MM.1S (cell line): ENCODE measurements at regions not wholly inside any gene's neighbourhood (a gene's known extent, or its start where the extent isn't known, plus 50 kb on each side); places are given as distances from the start of the nearest gene placed in this dataset.

Source experiments
- DNase-seq: peaks from one replicate; pipeline ENCODE4 v3.0.0-alpha.2; 2015
- H2AFZ ChIP-seq: fragments of 300-600 bp; sonication (generic); 2 replicates; pipeline ENCODE4 v1.6.0; 2016; ENCODE audit warnings: antibody characterized with exemption, low read length
- H3F3A ChIP-seq: fragments of 300-600 bp; sonication (generic); 2 replicates; pipeline ENCODE4 v1.6.1; 2016; ENCODE audit warnings: mild to moderate bottlenecking, antibody characterized with exemption, low read length, moderate library complexity, mixed read lengths; ENCODE audit not compliant: insufficient read depth
- H3K27ac ChIP-seq: fragments of 300-600 bp; sonication (generic); 2 replicates; pipeline ENCODE4 v1.5.1; 2016; ENCODE audit warnings: mild to moderate bottlenecking, low read length
- H3K27me3 ChIP-seq: fragments of 300-600 bp; sonication (generic); replicated peaks from 2 replicates; pipeline ENCODE4 v1.6.0; 2016; ENCODE audit warnings: low read length; ENCODE audit not compliant: insufficient read depth
- H3K36me3 ChIP-seq: fragments of 300-600 bp; sonication (generic); replicated peaks from 2 replicates; pipeline ENCODE4 v1.6.1; 2016; ENCODE audit warnings: mild to moderate bottlenecking, low read length, mixed read lengths; ENCODE audit not compliant: insufficient read depth
- H3K4me1 ChIP-seq: fragments of 300-600 bp; sonication (generic); 2 replicates; pipeline ENCODE4 v1.6.1; 2016; ENCODE audit warnings: low read length, mixed read lengths
- H3K4me2 ChIP-seq: fragments of 300-600 bp; sonication (generic); 2 replicates; pipeline ENCODE4 v1.6.0; 2016; ENCODE audit warnings: low read depth, low read length
- H3K4me3 ChIP-seq: fragments of 300-600 bp; sonication (generic); 2 replicates; pipeline ENCODE4 v1.5.1; 2016; ENCODE audit warnings: low read length, mixed read lengths
- H3K79me2 ChIP-seq: fragments of 300-600 bp; sonication (generic); 2 replicates; pipeline ENCODE4 v1.6.1; 2016; ENCODE audit warnings: mixed run types, low read length, mixed read lengths
- H3K9ac ChIP-seq: fragments of 300-600 bp; sonication (generic); 2 replicates; pipeline ENCODE4 v1.6.1; 2016; ENCODE audit warnings: low read length, mixed read lengths
- H3K9me2 ChIP-seq: fragments of 300-600 bp; sonication (generic); replicated peaks from 2 replicates; pipeline ENCODE4 v1.6.1; 2016; ENCODE audit warnings: mild to moderate bottlenecking, low read length, mixed read lengths; ENCODE audit not compliant: insufficient read depth
- H3K9me3 ChIP-seq: fragments of 300-600 bp; sonication (generic); replicated peaks from 2 replicates; pipeline ENCODE4 v1.6.1; 2016; ENCODE audit warnings: mild to moderate bottlenecking, low read length, mixed read lengths; ENCODE audit not compliant: insufficient read depth
- H4K20me1 ChIP-seq: fragments of 300-600 bp; sonication (generic); 2 replicates; pipeline ENCODE4 v1.6.1; 2016; ENCODE audit warnings: mild to moderate bottlenecking, low read length, moderate library complexity, mixed read lengths; ENCODE audit not compliant: insufficient read depth
- CTCF ChIP-seq: fragments of 300-600 bp; sonication (generic); IDR thresholded peaks from 2 replicates; pipeline ENCODE4 v1.5.1; 2016; ENCODE audit warnings: antibody characterized with exemption, low read length, mixed read lengths
- EZH2 ChIP-seq: fragments of 300-600 bp; sonication (generic); optimal IDR thresholded peaks from 2 replicates; pipeline ENCODE3; 2017; ENCODE audit warnings: low read depth, mild to moderate bottlenecking, antibody characterized with exemption, low read length, mixed read lengths
- EZH2phosphoT487 ChIP-seq: fragments of 300-600 bp; sonication (generic); IDR thresholded peaks from 2 replicates; pipeline ENCODE4 v1.6.1; 2018; ENCODE audit warnings: antibody characterized with exemption, low read length

DNA sequence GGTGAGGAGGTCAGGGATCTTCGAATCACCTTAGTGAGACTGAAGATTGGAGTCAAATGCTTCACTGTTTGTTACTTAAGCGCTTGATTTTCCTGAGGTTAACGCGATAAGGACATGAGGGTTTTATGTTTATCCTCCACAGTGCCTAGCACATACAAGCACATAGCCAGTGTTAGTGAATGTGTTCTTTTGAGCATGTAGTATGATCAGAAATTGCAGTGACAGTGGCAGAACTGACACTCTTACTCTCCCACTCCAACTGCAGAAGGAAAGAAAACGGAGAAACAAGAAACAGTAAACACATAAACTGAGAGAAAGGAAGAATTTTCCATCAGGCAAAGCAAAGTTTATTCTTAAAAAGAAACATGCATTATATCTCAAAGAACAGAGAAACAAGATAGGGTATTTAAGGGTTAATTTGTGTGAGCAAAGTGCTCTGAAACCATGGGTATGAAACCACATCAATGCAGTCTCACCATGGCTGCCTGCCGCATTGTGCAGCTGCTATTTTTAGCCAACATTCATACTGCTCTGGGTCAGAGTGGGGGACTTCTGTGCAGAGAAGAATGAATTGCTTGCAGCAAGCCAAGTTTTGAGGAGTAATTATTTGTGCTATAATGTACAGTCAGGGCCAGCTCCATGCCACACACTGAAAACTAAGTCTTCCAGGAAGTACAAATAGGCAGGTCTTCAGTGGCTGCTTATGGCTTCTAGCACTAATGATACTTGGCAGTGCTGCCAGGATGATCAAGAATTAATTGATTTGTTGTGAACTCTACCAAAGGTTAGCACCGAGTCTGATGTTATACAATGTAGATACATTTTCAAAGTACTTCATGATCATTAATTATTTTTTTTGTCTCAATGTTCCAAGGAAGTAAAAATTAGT, 152.0 kb downstream of the MACC1 start:
- H3K4me2 ChIP-seq = peak overlapping the region; percentile 71
- peak; percentile 96 for DNase-seq

DNA sequence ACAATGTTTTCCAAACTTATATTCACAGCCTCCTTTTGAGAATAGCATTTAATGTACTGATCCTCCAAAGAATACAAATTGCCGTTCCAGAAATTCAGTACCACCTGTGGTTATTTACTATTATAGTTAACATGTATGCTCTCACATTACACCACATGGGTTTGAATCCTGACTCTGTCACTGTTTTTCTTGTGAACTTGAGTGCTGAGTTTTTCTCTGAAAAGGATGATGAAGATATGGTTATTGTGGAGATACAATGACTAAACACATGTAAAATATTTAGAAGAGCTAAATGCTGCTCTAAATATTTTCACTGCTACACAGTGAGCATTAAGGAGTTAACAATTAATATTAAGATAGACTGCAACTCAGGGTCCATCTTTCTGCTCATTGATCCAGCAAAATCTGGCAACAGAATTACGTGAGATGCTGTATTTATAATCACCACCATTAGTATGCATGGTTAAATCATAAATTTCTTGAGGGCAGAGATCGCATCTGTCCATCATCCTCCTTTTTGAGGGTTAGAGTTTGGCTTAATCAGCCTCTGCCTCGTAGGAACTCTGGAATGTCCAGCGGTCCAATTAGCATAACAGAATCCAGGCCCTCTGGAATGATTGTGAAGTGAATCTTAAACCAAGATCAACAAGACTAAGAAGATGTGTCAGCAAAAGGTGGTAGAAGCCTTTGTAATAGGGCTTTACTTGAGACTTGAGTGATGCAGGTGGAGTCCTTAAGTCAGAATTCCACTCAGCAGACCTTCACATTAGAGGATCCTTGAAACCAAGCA, 152.8 kb downstream of the MACC1 start:
- Histone ChIP-seq H3K9me3 (no peaks in the 10 kb centered on the region), H4K20me1 (no peaks in the 10 kb centered on the region), H2AFZ (no peak overlapping the region), H3K4me1 (peaks cover 30% of the 10 kb centered on the region), H3K4me2 (peak overlapping the region; percentile 71), H3K36me3 (no peaks in the 10 kb centered on the region), H3F3A (peaks cover 21% of the 10 kb centered on the region), H3K9ac (no peak overlapping the region), H3K9me2 (no peaks in the 10 kb centered on the region), H3K4me3 (no peak overlapping the region), H3K27me3 (no peaks in the 10 kb centered on the region), H3K27ac (peak overlapping the region; percentile 84; the same call in 1 of the 2 replicates), H3K79me2 (no peaks in the 10 kb centered on the region)
- TF ChIP-seq CTCF (no peak), EZH2 (no peak), EZH2phosphoT487 (no peak)
- no peak for DNase-seq

More for the DNA sequence above, 152.0 kb downstream of the MACC1 start:
- H3K27me3 ChIP-seq = no peaks in the 10 kb centered on the region
- no peaks in the 10 kb centered on the region for H3K79me2 ChIP-seq
- peak overlapping the region; percentile 44 for H3K4me3 ChIP-seq
- H3K27ac ChIP-seq = peak overlapping the region; percentile 84
- H3K9ac ChIP-seq = peak overlapping the region; percentile 21; the same call in 1 of the 2 replicates
- peak overlapping the region; percentile 40 for H2AFZ ChIP-seq
- H3K4me1 ChIP-seq = peaks cover 30% of the 10 kb centered on the region
- no peaks in the 10 kb centered on the region for H3K9me3 ChIP-seq
- H3F3A ChIP-seq = peaks cover 21% of the 10 kb centered on the region
- no peaks in the 10 kb centered on the region for H4K20me1 ChIP-seq
- H3K36me3 ChIP-seq = no peaks in the 10 kb centered on the region
- TF ChIP-seq EZH2 = no peak
- TF ChIP-seq EZH2phosphoT487 = no peak
- TF ChIP-seq CTCF = no peak
- H3K9me2 ChIP-seq = no peaks in the 10 kb centered on the region

DNA sequence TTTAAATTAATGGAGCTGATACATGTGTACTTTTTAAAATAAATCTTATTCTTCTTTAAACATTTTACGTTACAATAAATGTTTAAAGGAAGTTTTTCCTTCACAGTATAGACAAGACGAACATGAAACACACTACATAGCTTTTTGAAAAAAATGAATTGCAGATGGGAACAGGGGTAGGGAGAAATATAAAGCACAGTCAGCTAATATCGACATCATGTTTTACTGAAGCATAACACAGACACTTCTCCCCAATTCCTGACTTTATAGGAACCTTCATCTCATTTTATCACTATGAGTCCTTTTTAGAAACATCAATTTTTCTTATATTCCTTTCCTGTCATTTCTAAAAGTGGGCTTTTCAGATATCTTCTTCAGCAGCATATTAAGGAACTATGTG, 153.5 kb downstream of the MACC1 start:
- Histone ChIP-seq H3K4me1 (peaks cover 30% of the 10 kb centered on the region), H3F3A (peaks cover 21% of the 10 kb centered on the region), H3K27ac (no peak overlapping the region), H3K9me3 (no peaks in the 10 kb centered on the region), H3K27me3 (no peaks in the 10 kb centered on the region), H4K20me1 (no peaks in the 10 kb centered on the region), H3K79me2 (no peaks in the 10 kb centered on the region), H3K9me2 (no peaks in the 10 kb centered on the region), H3K36me3 (no peaks in the 10 kb centered on the region), H3K4me3 (no peak overlapping the region), H2AFZ (no peak overlapping the region), H3K9ac (no peak overlapping the region), H3K4me2 (no peak overlapping the region)
- no peak for TF ChIP-seq EZH2phosphoT487
- TF ChIP-seq CTCF = no peak
- no peak for TF ChIP-seq EZH2
- DNase-seq = no peak
